NT2/D1 (cell line): ENCODE measurements at regions not wholly inside any gene's neighbourhood (a gene's known extent, or its start where the extent isn't known, plus 50 kb on each side); places are given as distances from the start of the nearest gene placed in this dataset.

Source experiments
- SUZ12 ChIP-seq: IDR thresholded peaks from 2 replicates; pipeline ENCODE4 v1.6.1; 2011; ENCODE audit not compliant: insufficient read length, insufficient read depth; ENCODE audit errors: extremely low read depth
- ZNF274 ChIP-seq: IDR thresholded peaks from 2 replicates; pipeline ENCODE4 v1.6.1; 2011; ENCODE audit warnings: mild to moderate bottlenecking, low read depth, low read length

- TF ChIP-seq ZNF274, result no peak
- no peak for TF ChIP-seq SUZ12
These were observed 971.7 kb downstream of the ANKRD7 start for GRCh38 chr7:119196183-119196582.
